ENCODE measurements at regions not wholly inside any gene's neighbourhood (a gene's known extent, or its start where the extent isn't known, plus 50 kb on each side); places are given as distances from the start of the nearest gene placed in this dataset.

GRCh38 chr11:79864882-79865281 lies 424.1 kb upstream of the TENM4 start:
- H2AFZ ChIP-seq (ENCODE audit: low read length): no peak overlapping the region
- no peak for TF ChIP-seq CTCF (conservative IDR thresholded peaks at IDR 0.05)
- no peak overlapping the region for H4K5ac ChIP-seq (ENCODE audit: insufficient read length, low read depth, low read length)
- no peak overlapping the region for H2BK20ac ChIP-seq (ENCODE audit: low read depth, low read length, poor library complexity, severe bottlenecking)
- DNase-seq: no peak
- H4K20me1 ChIP-seq (ENCODE audit: control insufficient read depth, insufficient read depth, insufficient read length): no peaks in the 10 kb centered on the region
- no peak overlapping the region for H3K4me2 ChIP-seq (ENCODE audit: insufficient read depth, insufficient read length, low read length)
- H2BK120ac ChIP-seq (ENCODE audit: low read depth, low read length, poor library complexity, severe bottlenecking): no peak overlapping the region
- no peak overlapping the region for H3K56ac ChIP-seq (ENCODE audit: insufficient read length, low read depth, low read length)
- H2BK15ac ChIP-seq (ENCODE audit: low read depth, low read length): no peak overlapping the region
- no peak overlapping the region for H4K91ac ChIP-seq (ENCODE audit: insufficient read length, low read depth, low read length)
- H3K36me3 Mint-ChIP-seq (ENCODE audit: insufficient read depth in 1 of 3, low read depth in 3 of 3): peaks cover 0 to 3% (median 0%) of the 10 kb centered on the region in 3 experiments; a peak in 2 of 7 replicates
- H3K4me3 Mint-ChIP-seq: no peak overlapping the region
- no peak overlapping the region for H3K27ac ChIP-seq (ENCODE audit: insufficient read length, low read depth, low read length)
- no peaks in the 10 kb centered on the region for H3K9me3 ChIP-seq (ENCODE audit: control insufficient read depth, low read depth, low read length)
- no peaks in the 10 kb centered on the region for H3K79me1 ChIP-seq (ENCODE audit: insufficient read depth, low read depth, low read length, poor library complexity, severe bottlenecking)
- H3K23ac ChIP-seq (ENCODE audit: insufficient read length, low read depth, low read length): no peak overlapping the region
- H3K23me2 ChIP-seq (ENCODE audit: insufficient read length, low read depth, low read length, poor library complexity, severe bottlenecking): no peaks in the 10 kb centered on the region
- no peak overlapping the region for H3K14ac ChIP-seq (ENCODE audit: insufficient read depth, low read length)
- no peak overlapping the region for H2BK12ac ChIP-seq (ENCODE audit: insufficient read length, low read depth, low read length)
- no CpG with 5 or more reads among the region's 6 CpGs for WGBS (ENCODE audit: extremely low coverage, insufficient read length, low lambda C conversion rate)
- H3K4ac ChIP-seq (ENCODE audit: low read depth, low read length): no peak overlapping the region
- no peak overlapping the region for H3K27ac Mint-ChIP-seq
- H3K4me1 ChIP-seq (ENCODE audit: insufficient read depth, low read length): no peaks in the 10 kb centered on the region
- H3K79me2 ChIP-seq (ENCODE audit: insufficient read depth, low read length): no peaks in the 10 kb centered on the region
- no peak overlapping the region for H2AK5ac ChIP-seq (ENCODE audit: insufficient read length, low read length)
- peaks cover under 1 to 12% of the 10 kb centered on the region in 2 experiments; a peak in 3 of 5 replicates for H3K9me3 Mint-ChIP-seq
- no peak overlapping the region for H3K9ac ChIP-seq (ENCODE audit: extremely low read depth, insufficient read length, low read length)
- no peak overlapping the region for H4K8ac ChIP-seq (replicated peaks; ENCODE audit: insufficient read length, low read depth, low read length)
- H3T11ph ChIP-seq (ENCODE audit: low read length): no peak overlapping the region
- H3K4me1 Mint-ChIP-seq: peaks cover 13% of the 10 kb centered on the region in 2 experiments
- no peak overlapping the region for H2BK5ac ChIP-seq (ENCODE audit: insufficient read length, low read length)
- no peak overlapping the region for H3K18ac ChIP-seq (ENCODE audit: insufficient read length, low read depth, low read length)
- H3K27me3 Mint-ChIP-seq (ENCODE audit: low read depth): peaks cover 1% of the 10 kb centered on the region
- H3K27me3 ChIP-seq (ENCODE audit: insufficient read depth, low read length): no peaks in the 10 kb centered on the region

Measured in H9 (cell line).